ENCODE measurements at regions not wholly inside any gene's neighbourhood (a gene's known extent, or its start where the extent isn't known, plus 50 kb on each side); places are given as distances from the start of the nearest gene placed in this dataset.
A peak's percentile ranks its signal among the peaks of the same experiment; 100 is the strongest.

- H4K20me1 ChIP-seq (ENCODE audit: low read length) = no peaks in the 10 kb centered on the region
- no peak overlapping the region for H3K27ac ChIP-seq (ENCODE audit: low read length)
- H3K4me1 ChIP-seq (ENCODE audit: insufficient read depth, low read length) = no peaks in the 10 kb centered on the region
- no peaks in the 10 kb centered on the region for H3K9me3 ChIP-seq (ENCODE audit: low read length)
- POLR2A ChIA-PET (ENCODE audit: unreplicated experiment) = no interaction called here
- no peaks in the 10 kb centered on the region for H3K36me3 ChIP-seq (ENCODE audit: low read depth, low read length)
- no peaks in the 10 kb centered on the region for H3K27me3 ChIP-seq (ENCODE audit: low read length)
- H2AFZ ChIP-seq (ENCODE audit: low read length) = no peak overlapping the region
- CTCF ChIA-PET = no interaction called here
- no peak for DNase-seq
- no peaks in the 10 kb centered on the region for H3K79me2 ChIP-seq (ENCODE audit: low read length)
- no peak for TF ChIP-seq EZH2 (IDR thresholded peaks at IDR 0.05; ENCODE audit: low read length, unreplicated experiment)
- TF ChIP-seq EZH2phosphoT487 (IDR thresholded peaks at IDR 0.05; ENCODE audit: borderline replicate concordance, low read length) = no peak
- TF ChIP-seq CTCF (conservative IDR thresholded peaks at IDR 0.05; ENCODE audit: low read depth, low read length) = no peak
- no peak overlapping the region for H3K9ac ChIP-seq (ENCODE audit: low read length)
- BruUV-seq (replicated peaks) = no TSS peak
- intact Hi-C loops (cut with micrococcal nuclease) = no loop called here
- no peak overlapping the region for H3K4me3 ChIP-seq (ENCODE audit: low read length)
- no peak overlapping the region for H3K4me2 ChIP-seq (ENCODE audit: low read length)
- no peaks in the 10 kb centered on the region for H3F3A ChIP-seq (ENCODE audit: low read length, unreplicated experiment)
- ATAC-seq = no peak
- no peaks in the 10 kb centered on the region for H3K9me2 ChIP-seq (replicated peaks; ENCODE audit: low read length)
Observed at GRCh38 chr4:119865389-119865788, 201.3 kb downstream of the MAD2L1 start.

- no peaks in the 10 kb centered on the region for H3K79me2 ChIP-seq (ENCODE audit: low read length)
- H3K27me3 ChIP-seq (ENCODE audit: low read length) = no peaks in the 10 kb centered on the region
- H3K36me3 ChIP-seq (ENCODE audit: low read depth, low read length) = no peaks in the 10 kb centered on the region
- ChIA-PET CTCF (no interaction called here), POLR2A (ENCODE audit: unreplicated experiment) (interaction anchor here (0.5 kb wide), 1 partner anchor 191 kb away, joined by 3 read pairs; no protein-coding TSS in a partner anchor)
- DNase-seq = no peak
- no peaks in the 10 kb centered on the region for H4K20me1 ChIP-seq (ENCODE audit: low read length)
- no peak overlapping the region for H2AFZ ChIP-seq (ENCODE audit: low read length)
- intact Hi-C loops (cut with micrococcal nuclease) = no loop called here
- H3K4me3 ChIP-seq (ENCODE audit: low read length) = no peak overlapping the region
- TF ChIP-seq EZH2 (IDR thresholded peaks at IDR 0.05; ENCODE audit: low read length, unreplicated experiment) (no peak), EZH2phosphoT487 (IDR thresholded peaks at IDR 0.05; ENCODE audit: borderline replicate concordance, low read length) (no peak)
- ATAC-seq = no peak
- no peaks in the 10 kb centered on the region for H3K9me2 ChIP-seq (replicated peaks; ENCODE audit: low read length)
- no peaks in the 10 kb centered on the region for H3F3A ChIP-seq (ENCODE audit: low read length, unreplicated experiment)
- BruUV-seq (replicated peaks) = no TSS peak
- H3K9ac ChIP-seq (ENCODE audit: low read length) = no peak overlapping the region
- H3K4me1 ChIP-seq (ENCODE audit: insufficient read depth, low read length) = no peaks in the 10 kb centered on the region
- no peaks in the 10 kb centered on the region for H3K9me3 ChIP-seq (ENCODE audit: low read length)
- H3K4me2 ChIP-seq (ENCODE audit: low read length) = no peak overlapping the region
- no peak overlapping the region for H3K27ac ChIP-seq (ENCODE audit: low read length)
Observed at GRCh38 chr4:119861731-119862130, 204.9 kb downstream of the MAD2L1 start.

- DNase-seq (peak; percentile 2), ATAC-seq (no peak)
- H3K27me3 ChIP-seq (ENCODE audit: low read length) = no peaks in the 10 kb centered on the region
- no peaks in the 10 kb centered on the region for H3K36me3 ChIP-seq (ENCODE audit: low read depth, low read length)
- no peaks in the 10 kb centered on the region for H3K9me2 ChIP-seq (replicated peaks; ENCODE audit: low read length)
- no peaks in the 10 kb centered on the region for H3K9me3 ChIP-seq (ENCODE audit: low read length)
- TF ChIP-seq EZH2 (IDR thresholded peaks at IDR 0.05; ENCODE audit: low read length, unreplicated experiment) (no peak), EZH2phosphoT487 (IDR thresholded peaks at IDR 0.05; ENCODE audit: borderline replicate concordance, low read length) (no peak), CTCF (conservative IDR thresholded peaks at IDR 0.05; ENCODE audit: low read depth, low read length) (no peak)
- H3K4me2 ChIP-seq (ENCODE audit: low read length) = no peak overlapping the region
- H3K79me2 ChIP-seq (ENCODE audit: low read length) = no peaks in the 10 kb centered on the region
- H3K4me1 ChIP-seq (ENCODE audit: insufficient read depth, low read length) = no peaks in the 10 kb centered on the region
- no peaks in the 10 kb centered on the region for H3F3A ChIP-seq (ENCODE audit: low read length, unreplicated experiment)
- no peaks in the 10 kb centered on the region for H4K20me1 ChIP-seq (ENCODE audit: low read length)
- CTCF ChIA-PET = no interaction called here
- intact Hi-C loops (cut with micrococcal nuclease) = no loop called here
- H3K27ac ChIP-seq (ENCODE audit: low read length) = no peak overlapping the region
- H2AFZ ChIP-seq (ENCODE audit: low read length) = no peak overlapping the region
- BruUV-seq (replicated peaks) = no TSS peak
- POLR2A ChIA-PET (ENCODE audit: unreplicated experiment) = no interaction called here
- no peak overlapping the region for H3K4me3 ChIP-seq (ENCODE audit: low read length)
- no peak overlapping the region for H3K9ac ChIP-seq (ENCODE audit: low read length)
Observed at GRCh38 chr4:119858176-119858575, 208.5 kb downstream of the MAD2L1 start.
